Mucosa of gallbladder (tissue), 1 donor: ENCODE measurements at regions not wholly inside any gene's neighbourhood (a gene's known extent, or its start where the extent isn't known, plus 50 kb on each side); places are given as distances from the start of the nearest gene placed in this dataset.
"Not testable (repeated sequence)": the region's sequence is repeated elsewhere in the genome, so short reads cannot be mapped to it uniquely, and the experiment has no call there.

Experiments used
- DNase-seq: peaks from one replicate; pipeline ENCODE4 v3.0.0-alpha.2; 2020; ENCODE audit warnings: low spot score
- donor health status: DM: no; HTN: no; CAD: no.

DNA sequence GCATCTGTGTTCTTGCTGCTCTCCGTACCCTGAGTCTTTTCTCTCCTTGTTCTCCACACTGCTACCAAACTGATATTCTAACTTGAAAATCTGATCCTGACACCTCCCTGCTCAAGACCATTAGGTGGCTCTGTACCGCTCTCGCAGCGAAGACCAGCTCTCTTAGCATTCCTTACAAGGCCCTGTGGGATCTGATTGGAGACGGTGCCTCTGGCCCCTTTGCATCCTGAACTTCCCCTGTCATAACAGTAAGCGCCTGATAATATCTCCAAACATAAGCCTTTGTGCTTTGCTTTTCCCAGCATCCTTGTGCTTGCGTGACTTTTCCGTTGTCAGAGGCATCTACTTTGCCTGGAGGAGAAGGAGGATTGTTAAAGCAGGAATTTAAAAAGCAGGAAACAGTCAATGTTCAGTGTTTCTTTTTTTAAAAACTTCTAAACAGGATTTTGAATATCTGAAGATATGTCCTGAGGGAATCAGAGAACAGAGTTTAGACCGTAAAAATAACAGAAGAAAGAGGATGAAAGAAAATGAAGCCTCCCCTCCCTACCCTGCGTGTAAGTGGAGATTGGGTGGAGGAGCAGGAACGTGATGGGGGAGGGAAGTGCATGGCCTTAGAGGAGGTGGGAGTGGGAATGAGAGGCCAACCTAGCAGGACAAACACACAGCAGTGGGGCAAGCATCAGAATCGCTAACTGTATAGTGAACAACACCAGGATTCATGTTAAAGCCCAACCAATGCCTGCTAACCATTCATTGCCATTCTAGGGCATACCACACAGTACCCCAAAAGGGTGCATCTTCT lies 89.2 kb upstream of the STMND1 start:
- peak; percentile 23 for DNase-seq

DNA sequence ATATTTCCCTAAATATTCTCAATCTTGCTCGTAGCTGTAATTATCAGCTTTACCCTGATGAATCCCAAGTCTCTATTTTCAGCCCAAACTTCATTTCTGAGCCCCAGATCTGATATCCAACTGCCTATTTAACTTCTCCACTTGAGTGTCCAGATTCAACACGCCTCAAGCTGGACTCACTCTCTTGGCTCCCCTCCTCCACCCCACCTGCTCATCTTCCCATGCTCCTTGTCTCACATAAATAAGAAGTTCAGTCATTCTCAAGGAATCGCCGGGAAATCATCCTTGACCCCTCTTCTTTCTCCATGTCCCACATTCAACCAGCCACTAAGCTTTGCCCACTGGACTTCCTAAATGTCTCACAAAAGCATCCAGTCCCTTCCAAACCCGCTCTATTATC lies 89.9 kb upstream of the STMND1 start:
- DNase-seq: no peak

DNA sequence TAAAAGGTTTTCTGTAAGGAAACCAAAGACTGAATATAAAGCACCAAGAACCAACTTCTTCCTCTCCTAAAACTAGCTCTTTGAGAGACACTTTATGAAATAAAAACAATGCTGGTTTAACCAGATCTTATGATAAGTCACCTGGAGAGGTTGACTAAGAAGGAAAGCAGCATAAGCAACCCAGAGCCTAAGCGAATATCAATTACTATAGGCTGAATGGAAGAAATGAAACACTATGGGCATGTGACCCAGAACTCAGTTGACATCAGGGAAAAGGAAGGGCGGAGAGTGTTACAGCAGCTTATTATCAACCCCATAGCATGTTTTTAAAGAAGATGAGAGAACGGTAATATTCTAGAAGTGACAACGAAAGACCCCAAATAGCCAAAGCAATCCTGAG lies 94.1 kb upstream of the STMND1 start:
- no peak for DNase-seq

DNA sequence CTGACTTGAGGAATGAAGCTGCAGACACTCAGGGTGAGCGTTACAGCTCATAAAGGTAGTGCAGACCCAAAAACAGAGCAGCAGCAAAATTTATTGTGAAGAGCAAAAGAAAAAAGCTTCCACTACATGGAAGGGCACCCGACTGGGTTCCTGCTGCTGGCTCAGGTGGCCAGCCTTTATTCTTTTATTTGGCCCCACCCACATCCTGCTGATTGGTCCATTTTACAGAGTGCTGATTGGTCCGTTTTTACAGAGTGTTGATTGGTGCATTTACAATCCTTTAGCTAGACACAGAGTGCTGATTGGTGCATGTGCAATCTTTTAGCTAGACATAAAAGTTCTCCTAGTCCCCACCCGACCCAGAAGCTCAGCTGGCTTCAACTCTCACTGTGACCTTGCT lies 95.3 kb upstream of the STMND1 start:
- no peak for DNase-seq

DNA sequence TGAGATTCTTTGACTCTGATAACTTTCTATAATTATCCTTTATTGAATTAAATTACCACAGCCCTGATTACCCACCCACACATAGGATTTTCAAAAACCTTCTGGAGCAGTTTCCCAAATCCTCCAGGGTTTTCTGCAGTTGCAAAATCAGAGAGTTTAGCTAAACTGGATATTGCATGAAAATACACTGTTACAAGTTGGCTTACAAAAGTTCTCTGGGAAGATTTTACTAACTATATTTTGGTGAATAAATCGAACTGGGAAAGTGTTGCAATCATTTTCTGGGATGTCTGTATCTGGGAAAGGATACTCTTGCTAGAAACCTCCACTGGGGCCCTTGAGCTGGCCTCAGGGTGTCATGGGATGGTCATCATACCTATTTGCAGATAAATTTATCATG lies 97.6 kb upstream of the STMND1 start:
- no peak for DNase-seq

DNA sequence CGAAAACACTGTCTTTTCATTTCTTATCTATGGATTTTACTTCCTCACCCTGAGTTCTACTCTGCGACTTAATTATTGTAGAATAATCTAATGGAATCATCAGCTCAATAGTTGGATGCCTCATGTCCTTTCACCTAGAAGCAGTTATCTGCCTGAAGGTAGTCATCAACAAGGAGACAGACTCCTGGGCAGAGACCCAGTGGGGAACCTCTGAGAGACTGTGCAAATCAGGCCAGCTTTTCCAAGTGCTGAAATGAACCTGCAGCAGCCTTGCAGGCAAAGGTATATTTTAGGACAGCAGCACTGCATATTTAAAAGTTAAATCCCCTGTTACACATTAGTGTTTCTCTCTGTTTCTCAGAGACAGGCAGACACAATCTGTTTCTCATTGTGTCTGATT lies 99.7 kb upstream of the STMND1 start:
- no peak for DNase-seq

DNA sequence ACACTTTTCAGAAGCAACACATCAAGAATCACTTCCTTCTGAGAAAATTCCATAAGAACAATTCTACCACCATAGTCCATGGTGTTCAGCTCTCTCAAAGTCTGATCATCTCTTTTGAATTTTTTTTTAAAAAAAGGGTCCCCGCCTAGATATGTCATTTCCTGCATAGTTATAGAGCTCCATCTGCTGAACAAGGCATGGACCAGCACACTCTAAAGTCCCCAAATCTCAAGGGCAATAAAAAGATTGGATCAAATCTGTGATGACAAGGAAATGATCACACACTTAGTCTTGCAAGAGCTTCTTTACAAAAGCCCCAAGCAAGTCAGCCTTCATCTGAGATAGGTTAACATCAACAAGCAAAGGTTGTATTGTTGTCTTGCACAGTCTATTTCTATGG lies 100.7 kb upstream of the STMND1 start:
- DNase-seq: no peak

DNA sequence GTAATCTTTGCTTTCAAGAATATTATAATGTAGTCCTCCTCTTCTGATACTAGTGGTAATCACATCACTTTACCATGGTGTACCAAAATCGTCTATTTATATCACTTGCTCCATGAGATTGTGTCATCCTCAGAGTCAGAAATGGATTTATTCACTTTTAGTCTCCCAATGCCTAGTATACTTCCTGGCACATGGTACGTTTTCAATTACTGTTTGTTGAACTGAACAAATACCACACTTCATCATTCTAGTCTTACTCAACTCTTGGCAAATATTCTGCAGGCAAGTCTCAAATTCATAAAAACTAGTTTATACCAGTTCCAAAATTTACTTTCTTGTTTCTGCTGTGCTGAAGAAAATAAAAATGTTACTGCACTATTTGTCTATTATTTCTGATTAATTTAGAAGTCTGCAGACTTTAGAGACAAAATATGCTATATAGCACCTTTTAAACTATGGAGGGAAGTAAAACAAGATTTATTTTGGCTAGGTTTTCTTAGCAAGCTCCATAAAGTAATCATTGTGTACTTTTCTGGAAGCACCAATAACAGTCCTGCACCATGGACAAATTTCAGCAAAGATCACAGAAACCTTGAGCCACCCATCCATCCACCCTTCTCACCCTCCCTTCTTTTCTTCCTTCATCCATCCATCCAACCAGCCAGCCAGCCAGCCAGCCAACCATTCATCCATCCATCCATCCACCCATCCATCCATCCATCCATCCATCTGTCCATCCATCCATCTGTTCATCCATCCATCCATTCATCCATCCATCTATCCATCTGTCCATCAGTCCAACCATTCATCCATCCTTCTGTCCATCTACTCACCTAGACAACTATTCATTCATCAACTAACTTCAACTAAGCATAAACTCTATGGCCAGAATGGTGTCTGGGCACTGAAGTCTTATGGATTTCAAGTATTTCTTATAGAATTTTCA lies 102.1 kb upstream of the STMND1 start:
- DNase-seq: no peak

DNA sequence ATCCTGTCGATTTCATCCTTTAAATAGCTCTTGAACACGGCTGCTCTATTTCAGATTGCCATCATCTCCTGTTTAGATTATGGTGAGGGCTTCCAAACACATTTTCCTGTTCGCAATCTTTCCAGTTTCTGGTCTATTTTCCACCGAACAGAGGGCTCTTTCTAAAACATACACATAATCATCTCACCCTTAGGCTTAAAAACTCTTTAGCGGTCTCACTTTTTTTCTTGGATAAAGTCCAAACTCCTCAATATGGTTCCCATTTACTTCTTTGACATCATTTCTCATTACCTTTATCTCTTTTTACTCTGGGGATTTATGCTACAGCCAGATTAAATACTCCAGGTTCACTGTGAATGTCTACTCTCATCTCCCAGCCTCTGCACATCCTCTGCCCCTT lies 103.4 kb upstream of the STMND1 start:
- DNase-seq: no peak

DNA sequence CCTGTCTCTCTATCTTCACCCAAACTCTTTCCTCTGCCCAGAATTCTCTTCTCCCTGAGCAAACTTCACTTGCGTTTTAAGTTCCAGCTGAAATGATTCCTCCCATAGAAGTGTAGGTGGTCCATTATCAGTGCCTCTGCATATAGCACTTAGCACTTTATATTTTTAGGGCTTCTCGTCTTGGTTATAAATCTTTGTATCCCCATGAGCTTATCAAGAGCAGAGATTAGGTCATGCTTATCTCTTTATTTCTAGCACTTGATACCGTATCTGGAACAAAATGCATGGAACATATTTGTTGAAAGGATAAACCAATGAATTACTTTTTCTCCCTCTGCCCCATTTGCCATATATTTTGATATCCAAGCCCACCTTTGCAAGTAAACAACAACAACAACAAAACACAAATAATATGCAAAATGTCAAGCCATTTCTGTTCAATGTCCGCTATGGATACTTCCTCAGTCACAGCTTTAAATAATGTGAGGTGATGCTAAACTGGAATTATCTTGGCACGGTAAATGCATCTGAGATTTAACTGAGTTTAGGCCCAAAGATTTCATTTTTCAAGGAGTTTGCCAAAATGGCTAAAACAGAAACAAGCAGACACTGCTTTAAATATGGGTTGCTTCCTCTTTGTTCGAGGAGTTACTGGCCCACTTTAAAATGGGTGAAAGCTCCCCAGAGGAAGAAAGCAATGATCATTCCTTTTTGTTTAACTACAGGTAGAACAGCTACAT lies 106.2 kb upstream of the STMND1 start:
- DNase-seq: no peak

DNA sequence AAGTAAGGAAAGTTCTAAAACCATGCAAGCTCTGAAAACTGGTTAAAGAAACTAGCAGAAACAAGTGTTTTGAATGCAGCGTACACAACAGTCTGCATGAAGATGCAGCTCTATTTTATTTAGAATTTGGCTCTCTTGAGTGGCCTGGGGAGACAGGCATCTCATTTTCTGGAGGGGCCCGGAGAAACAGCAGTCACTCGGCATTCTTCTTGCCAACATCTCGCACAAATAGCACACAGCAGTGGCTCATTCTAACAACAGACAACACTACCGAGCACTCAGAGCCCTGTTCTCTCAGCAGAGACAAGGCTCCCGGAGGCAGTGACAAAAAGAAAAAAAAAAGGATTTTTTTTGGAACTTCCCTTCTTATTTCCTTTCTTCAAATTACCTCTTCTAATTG lies 108.5 kb upstream of the STMND1 start:
- no peak for DNase-seq

DNA sequence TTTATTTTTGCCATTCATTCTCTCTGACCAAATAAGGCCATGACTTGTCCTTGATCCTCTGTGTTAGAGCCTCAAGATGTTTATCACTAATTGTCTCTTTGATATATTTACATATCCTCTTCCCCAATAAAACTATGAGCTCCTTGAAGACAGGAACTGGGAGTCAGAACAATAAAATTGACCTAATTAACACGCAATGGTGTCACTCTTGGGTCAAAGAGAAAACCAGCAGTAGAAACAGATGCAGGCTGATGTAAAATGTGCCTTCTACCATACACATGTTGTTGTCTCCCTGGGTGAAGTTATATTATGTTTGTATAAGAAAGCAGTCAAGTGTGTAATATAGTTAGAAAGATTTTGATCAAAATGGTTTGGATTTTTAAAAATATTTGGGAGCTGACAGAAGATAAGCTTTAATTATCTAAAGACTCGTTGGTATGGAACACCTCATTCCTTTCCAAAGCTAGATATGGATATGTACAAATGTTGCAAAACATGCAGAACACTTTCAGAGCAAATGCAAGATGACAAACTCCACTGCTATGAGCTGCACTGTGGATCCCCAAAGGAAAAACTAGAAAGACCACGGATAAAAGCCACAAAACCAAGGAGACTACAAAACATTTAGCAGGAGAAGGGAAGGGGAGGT lies 109.7 kb upstream of the STMND1 start:
- no peak for DNase-seq

DNA sequence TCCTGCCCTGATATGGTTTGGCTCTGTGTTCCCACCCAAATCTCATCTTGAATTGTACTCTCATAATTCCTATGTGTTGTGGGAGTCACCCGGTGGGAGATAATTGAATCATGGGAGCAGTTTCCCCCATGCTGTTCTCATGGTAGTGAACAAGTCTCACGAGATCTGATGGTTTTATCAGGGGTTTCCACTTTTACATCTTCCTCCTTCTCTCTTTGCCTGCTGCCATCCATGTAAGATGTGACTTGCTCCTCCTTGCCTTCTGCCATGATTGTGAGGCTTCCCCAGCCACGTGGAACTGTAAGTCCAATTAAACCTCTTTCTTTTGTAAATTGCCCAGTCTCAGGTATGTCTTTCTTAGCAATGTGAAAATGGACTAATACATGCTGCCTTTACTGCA lies 111.9 kb upstream of the STMND1 start:
- DNase-seq: not testable (repeated sequence)

DNA sequence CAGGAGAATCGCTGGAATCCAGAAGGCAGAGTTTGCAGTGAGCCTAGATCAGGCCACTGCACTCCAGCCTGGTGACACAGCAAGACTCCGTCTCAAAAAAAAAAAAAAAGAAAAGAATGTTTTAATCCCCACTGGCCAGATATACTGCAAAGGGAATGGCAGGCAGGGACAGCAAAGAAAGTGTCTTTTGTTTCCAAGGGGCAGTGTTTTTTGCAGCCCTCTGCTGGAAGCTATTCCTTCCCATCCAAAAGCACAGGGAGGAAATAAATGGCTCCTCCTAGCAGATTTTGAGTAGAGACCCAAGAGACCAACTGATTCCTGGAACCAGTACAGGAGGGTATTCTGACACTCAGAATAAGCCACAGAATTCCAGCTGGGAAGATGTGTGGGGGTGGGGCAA lies 112.5 kb upstream of the STMND1 start:
- no peak for DNase-seq

DNA sequence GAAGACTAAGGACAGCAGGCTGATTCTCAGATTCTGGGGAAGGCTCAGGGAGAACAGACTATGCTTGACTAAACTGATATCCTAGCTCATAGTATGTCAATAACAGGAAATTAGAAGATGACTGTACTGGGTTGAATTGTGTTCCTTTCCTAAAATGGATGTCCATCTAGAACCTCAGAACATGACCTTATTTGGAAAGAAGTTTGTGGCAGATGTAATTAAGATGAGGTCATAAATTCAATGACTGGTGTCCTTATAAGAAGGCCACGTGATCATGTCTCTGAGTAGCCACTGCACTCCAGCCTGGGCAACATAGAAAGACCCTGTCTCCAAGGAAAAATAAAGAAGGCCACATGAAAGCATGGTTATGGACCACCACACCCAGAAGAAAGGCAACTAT lies 113.9 kb upstream of the STMND1 start:
- DNase-seq: no peak

DNA sequence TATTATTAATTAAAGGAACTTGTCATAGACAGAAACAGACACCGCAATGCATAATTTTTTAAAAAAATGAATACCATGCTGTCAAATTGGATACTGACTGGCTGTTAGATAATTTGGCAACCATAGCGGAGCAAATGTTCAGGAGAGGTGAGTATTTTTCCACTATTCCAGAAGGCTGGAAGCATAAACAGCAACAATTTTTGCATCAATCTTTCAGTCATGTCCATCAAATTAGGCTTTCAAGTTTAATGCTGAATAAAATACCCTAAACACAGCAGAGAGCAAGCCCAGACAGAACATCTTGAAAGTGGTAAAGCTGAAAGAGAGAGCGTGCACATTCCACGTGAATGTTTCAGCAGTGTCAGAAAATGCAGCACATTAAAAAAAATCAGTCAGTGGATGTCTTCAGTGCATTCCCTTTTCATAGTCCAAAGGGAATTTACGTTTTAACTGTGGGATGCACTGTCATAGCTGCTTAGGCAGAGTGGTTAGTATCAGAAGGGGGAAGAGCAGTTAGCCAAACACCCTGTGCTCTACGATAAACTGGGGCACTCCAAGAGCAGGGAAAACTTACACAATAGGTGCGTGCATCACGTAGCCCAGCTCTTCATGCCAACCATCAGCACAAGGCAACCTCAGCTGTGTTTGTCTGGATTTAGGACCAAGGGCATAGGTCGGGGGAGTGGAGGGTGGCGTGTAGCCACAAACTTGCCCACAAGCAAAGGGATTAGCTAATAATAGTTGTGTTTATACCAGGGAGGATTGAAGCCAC lies 116.2 kb upstream of the STMND1 start:
- peak; percentile 16 for DNase-seq

DNA sequence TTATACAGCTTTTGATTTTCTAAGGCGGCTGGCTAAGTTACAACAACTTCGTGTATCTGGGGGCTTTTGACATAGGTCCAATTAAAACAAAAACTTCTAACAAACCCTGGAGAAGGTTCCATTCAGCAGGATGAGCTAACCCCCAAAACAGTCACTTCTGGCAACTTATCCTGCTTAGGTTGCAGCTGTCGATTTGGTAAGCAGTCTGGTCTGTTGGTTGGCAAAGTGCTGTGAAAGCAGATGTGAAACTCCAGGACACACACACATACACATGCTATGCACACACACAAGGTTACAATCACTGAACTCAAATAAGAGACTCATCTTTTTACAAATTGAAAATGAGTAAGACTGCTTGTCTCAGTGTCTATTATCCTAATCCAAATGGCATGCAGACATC lies 119.0 kb upstream of the STMND1 start:
- DNase-seq: no peak

DNA sequence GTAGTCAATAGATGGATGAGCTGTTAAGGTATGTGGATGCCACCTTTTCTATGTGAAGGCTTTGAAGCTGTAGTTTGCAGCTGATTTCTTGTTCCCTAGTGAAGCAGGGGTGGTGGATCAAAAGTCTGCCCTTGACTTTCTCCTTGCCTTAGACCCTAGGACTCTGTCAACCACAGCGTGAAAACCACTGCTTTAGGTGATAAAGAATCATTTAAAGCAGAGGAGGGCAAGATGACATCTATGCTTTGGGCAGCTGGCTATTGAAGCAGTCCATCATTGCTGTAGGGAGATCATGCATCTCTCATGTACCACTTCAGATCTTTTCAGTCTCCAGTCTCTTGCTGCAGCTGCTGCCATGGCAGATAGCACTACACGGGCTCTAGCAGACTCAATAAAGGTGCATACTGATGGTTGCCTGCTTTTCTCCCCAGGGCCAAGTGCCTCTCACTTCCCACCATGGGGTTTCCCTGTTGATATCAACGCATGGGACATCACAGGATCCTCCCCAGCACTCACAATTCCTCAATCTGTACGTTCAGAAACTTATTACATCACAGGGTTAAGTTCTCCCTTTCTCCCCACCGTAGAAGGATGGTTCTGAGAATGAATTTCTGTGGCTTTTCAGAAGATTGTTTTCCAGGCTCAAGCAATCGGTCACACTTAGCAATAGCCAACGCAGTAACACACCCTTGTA lies 122.0 kb upstream of the STMND1 start:
- DNase-seq: no peak

DNA sequence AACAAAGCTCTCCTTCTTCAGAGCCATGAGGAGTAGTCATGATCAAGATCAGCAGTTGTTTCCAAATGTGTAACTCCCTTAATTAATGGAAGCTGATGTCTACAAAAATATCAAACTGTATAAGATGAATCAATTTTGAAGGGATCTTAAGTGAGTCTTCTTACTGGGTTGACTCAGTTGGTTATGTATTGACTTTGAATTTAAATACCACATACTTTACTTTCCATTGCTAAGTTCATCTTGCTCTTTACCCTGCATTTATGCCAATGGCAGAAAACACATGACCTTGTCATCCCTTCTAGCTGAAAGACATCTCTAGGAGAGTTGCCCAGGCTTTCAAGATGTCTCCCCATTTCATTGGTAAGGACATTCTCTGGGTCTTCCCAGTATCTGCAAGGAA lies 123.2 kb upstream of the STMND1 start:
- DNase-seq: no peak

DNA sequence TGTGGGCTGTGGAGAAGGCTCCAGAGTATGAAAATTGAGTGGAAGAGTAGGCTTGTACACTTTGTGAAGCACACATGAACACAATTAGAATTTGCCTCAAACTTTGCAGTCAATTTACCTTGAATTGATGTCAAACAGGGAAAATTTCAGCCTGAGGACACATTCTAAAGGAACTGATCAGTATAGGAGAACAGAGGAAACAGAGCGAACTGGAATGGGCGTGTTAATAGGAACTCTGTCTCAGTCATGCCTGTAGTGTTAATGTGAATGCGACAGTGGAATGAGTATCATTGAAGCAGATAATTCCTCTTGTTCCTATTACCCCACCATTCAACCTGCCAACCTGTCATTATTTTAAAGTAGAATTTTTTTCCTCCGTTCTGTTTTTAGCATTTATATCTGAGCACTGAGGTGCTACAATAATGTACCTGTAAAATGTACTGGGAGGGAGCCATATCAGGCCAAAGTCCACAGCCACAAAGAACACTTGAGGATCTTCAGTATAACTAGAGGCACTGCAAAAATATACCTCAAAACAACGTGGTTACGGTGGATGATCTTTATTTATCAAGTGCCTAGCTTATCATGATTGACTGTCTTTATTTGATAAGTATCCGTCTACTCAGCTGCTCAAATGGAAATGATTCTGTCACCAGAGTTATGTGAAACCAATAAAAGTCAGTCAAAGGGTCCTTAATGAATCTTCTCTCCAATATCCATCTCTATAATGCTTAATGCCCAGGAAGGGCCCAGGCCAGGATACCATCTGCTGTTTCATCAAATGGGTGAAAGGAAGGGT lies 125.3 kb upstream of the STMND1 start:
- DNase-seq: no peak
